ENCODE measurements at regions not wholly inside any gene's neighbourhood (a gene's known extent, or its start where the extent isn't known, plus 50 kb on each side); places are given as distances from the start of the nearest gene placed in this dataset.
A peak's percentile ranks its signal among the peaks of the same experiment; 100 is the strongest.

DNA sequence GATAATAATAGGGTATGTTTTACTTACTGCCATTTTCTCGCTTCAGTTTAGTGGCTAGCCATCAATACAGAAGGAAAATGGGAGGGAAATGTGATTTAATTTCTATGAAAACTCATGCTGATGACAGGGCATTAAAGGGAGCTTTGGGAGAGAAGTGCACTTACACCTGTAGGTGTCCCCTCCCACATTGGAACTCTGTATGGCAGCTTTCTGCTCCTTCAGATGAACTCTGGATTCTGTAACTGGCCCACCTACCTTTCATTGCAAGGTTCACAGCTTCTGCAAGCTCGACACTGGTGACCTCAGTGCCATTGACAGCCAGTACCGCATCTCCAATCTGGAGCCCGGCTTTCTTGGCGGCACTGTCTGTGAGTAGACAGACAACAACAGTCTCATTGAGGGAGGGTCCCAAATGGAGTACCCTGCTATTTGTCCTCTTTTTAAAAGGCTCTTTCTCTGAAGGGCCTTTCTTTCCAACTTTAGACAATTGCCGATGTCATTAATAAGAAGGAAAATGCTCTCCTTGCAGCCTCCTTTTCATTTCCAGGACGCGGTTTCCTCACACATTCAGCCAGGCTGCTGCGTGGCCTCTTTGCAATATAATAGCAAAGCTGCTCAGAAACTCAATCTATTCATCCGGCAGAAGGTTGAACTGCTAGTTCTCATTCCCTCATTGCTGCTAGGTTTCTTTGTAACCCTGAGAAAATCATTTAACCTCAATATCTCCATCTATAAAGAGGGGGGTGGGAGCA lies 63.6 kb downstream of the NUDT12 start:
- H3K4me3 ChIP-seq = peak overlapping the region in 1 of 5 donors; percentile 0
- 0 to 80% (median 17%) methylated on average over 1 to 10 of the region's 10 CpGs for WGBS, 10 experiments
- peak overlapping the region; percentile 60 to 63 for H3K27ac ChIP-seq
- peaks cover 25 to 28% of the 10 kb centered on the region in 2 donors for H3K4me1 ChIP-seq (replicated peaks in 1 of 2)
- peak in 5 of 8 experiments; percentile 87 to 93 (median 91) for ATAC-seq (replicated peaks in 6 of 8)
- in situ Hi-C loops (cut with MboI; ENCODE audit: low pct_unique_long_range_greater_than_20kb in 2 of 9, low sequenced_read_pairs in 9 of 9, unreplicated experiment in 9 of 9) = no loop called here

DNA sequence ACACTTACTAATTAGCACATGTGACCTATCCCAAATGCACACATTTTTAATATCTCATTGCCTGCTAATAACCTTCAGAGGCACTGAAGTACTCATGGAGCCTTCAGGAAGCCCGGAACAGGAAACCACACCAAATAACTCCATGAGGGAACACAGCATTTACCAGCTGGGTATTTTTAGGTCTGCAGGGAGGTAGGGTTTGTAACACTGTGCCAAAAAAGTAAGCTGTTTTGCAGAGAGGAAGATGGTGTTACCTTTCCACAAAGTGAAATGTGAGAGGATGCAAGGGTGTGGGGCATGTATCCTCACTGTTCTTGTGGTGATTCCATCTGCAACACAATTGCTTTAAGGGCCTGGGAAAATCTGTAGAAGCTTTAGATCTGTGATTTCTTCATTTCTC lies 64.4 kb downstream of the NUDT12 start:
- peak in 1 of 8 experiments; percentile 4 for ATAC-seq (replicated peaks in 6 of 8)
- Histone ChIP-seq H3K27ac (peak overlapping the region; percentile 60 to 63), H3K4me1 (replicated peaks in 1 of 2) (peaks cover 25 to 26% of the 10 kb centered on the region in 2 donors), H3K4me3 (no peak overlapping the region)
- in situ Hi-C loops (cut with MboI; ENCODE audit: low pct_unique_long_range_greater_than_20kb in 2 of 9, low sequenced_read_pairs in 9 of 9, unreplicated experiment in 9 of 9) = no loop called here
- 13 to 80% (median 59%) methylated on average over 1 of the region's 1 CpG; no CpG with 5 or more reads in 4 of the 10 experiments for whole genome bisulfite sequencing, 10 experiments

DNA sequence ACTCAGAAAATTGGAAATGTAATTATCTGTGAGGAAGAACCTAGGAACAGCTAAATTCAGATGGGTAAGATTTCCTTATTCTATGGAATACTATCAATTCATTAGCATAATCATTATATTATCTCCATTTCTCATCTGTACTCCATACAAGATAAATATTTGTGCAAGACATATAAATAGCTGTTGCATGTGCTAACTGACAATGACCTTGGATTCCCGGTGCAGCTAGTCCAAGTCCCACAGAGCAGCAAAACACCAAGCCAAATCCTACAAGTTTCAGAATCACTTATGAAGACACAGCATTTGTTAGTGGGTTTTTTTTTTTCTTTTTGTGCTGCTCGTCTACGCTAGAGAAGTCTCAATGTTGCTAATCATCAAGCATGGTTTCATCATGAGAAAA lies 64.8 kb downstream of the NUDT12 start:
- Histone ChIP-seq H3K4me1 (replicated peaks in 1 of 2) (peaks cover 21 to 22% of the 10 kb centered on the region in 2 donors), H3K27ac (peak overlapping the region; percentile 60 to 63), H3K4me3 (no peak overlapping the region)
- ATAC-seq (replicated peaks in 6 of 8) = peak in 2 of 8 experiments; percentile 29 to 56
- WGBS, 10 experiments = 0 to 86% (median 45%) methylated on average over 1 to 3 of the region's 3 CpGs; no CpG with 5 or more reads in 2 of the 10 experiments
- in situ Hi-C loops (cut with MboI; ENCODE audit: low pct_unique_long_range_greater_than_20kb in 2 of 9, low sequenced_read_pairs in 9 of 9, unreplicated experiment in 9 of 9) = no loop called here

DNA sequence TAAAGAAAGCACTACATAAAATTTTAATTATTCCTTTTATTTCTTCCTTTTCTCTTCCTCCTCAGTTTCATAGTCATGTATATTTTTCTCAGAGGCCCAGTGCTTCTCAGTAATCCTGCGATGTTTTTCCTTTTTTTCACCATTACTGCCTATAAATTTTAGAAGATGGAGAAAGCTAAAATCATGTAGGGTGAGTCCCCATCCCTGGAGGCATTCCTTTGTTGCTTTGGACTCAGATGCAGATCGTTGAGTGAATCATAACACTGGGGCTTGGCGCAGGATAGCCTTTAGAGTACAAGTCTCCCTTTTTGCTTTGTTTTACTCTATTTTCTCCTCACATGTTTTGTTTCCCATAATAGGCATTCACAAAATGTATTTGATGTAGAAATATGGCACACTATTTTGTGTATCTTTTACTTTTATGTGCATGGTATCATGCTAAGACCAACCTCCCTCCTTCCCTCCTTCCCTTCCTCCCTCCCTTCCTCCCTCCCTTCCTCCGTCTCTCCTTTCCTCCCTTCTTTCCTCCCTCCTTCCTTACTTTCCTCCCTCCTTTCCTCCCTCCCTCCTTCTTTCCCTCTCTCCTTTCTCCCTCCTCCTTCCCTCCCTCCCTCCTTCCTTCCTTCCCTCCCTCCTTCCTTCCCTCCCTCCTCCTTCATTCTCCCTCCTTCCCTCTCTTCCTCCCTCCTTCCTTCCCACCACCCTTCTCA lies 72.4 kb downstream of the NUDT12 start:
- Histone ChIP-seq H3K4me1 (replicated peaks in 1 of 2) (peaks cover 19 to 33% of the 10 kb centered on the region in 2 donors), H3K27ac (peak overlapping the region in 1 of 2 donors; percentile 4), H3K4me3 (no peak overlapping the region)
- WGBS, 10 experiments = 0 to 71% (median 41%) methylated on average over 1 to 3 of the region's 4 CpGs; no CpG with 5 or more reads in 2 of the 10 experiments
- ATAC-seq (replicated peaks in 6 of 8) = peak in 3 of 8 experiments; percentile 22 to 64 (median 63)
- in situ Hi-C loops (cut with MboI; ENCODE audit: low pct_unique_long_range_greater_than_20kb in 2 of 9, low sequenced_read_pairs in 9 of 9, unreplicated experiment in 9 of 9) = no loop called here

DNA sequence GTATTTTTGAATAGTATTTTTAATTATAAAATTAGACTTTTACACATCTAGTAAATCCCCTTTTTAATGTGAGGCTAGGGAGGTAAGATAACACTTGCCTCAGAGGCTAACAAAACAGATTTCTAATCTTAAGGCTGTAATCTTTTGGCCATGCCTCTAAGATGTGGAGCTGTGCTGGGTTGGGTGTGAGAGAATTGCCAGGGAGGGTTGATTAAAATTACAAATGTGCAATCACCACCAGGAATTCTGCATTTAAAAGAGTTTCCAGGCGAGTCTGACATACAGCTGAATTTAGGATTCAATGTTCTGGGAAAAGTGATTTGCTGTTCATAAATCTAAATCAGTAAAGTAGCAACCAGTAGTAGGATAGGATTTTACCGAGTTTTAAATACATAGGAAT lies 73.3 kb downstream of the NUDT12 start:
- in situ Hi-C loops (cut with MboI; ENCODE audit: low pct_unique_long_range_greater_than_20kb in 2 of 9, low sequenced_read_pairs in 9 of 9, unreplicated experiment in 9 of 9) = no loop called here
- Histone ChIP-seq H3K27ac (no peak overlapping the region), H3K4me1 (replicated peaks in 1 of 2) (peaks cover 19 to 33% of the 10 kb centered on the region in 2 donors), H3K4me3 (no peak overlapping the region)
- 0 to 63% (median 11%) methylated on average over 2 of the region's 2 CpGs; no CpG with 5 or more reads in 2 of the 10 experiments for whole genome bisulfite sequencing, 10 experiments
- peak in 5 of 8 experiments; percentile 26 to 82 (median 58) for ATAC-seq (replicated peaks in 6 of 8)

DNA sequence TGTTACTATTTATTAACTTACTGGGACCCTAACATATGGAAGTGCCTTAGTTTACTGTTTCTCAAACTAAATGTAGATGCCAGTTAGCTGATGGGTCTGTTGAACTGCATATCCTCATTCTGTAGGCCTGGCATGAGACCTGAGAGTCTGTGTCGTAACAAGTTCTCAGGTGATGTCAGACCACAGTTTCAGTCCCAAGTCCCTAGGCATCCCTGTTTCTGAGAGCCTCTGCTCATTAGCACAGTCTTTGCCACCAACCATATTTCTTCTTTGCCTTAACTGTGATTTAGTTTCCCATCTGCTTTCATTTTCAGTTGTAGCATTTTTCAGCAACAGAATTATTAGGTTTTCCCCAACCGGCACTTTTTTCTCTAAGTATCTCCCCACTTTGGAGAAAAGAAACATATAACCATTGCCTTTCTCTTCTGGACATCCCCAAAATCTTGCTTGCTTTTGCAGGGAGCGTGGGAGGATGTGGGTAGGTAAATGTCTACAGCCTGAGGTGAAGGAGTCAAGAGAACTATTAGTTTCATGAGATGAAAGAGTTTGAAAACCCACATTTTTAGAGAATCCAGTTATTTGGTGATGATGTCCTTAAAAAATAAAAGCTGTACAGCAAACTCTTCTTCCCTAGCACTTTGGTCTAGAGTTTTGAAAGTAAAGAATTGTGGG lies 74.6 kb downstream of the NUDT12 start:
- ATAC-seq (replicated peaks in 6 of 8) = no peak
- no peak overlapping the region for H3K27ac ChIP-seq
- in situ Hi-C loops (cut with MboI; ENCODE audit: low pct_unique_long_range_greater_than_20kb in 2 of 9, low sequenced_read_pairs in 9 of 9, unreplicated experiment in 9 of 9) = no loop called here
- WGBS, 10 experiments = 25 to 100% (median 90%) methylated on average over 1 to 3 of the region's 3 CpGs; no CpG with 5 or more reads in 1 of the 10 experiments
- no peak overlapping the region for H3K4me3 ChIP-seq
- H3K4me1 ChIP-seq (replicated peaks in 1 of 2) = peaks cover 19 to 33% of the 10 kb centered on the region in 2 donors

DNA sequence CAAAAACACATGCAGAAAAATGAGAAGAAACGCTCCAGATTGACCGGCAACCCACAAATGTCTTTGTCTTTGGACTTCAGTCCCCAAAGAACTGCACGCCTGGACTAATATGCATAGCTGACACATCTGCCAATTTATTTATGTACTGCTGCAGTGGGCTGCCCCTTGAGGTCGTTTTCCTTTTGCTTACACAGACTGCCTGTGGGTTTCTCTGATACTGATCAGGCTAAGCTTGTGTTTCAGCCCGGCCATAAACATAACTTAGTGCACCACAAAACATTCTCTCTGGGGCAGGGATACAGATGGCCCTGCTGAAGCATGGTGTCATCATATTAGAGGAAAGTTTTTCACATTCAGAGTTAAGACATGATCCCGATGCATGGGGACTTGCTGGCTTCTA lies 75.4 kb downstream of the NUDT12 start:
- ATAC-seq (replicated peaks in 6 of 8) = peak; percentile 55 to 94 (median 88)

DNA sequence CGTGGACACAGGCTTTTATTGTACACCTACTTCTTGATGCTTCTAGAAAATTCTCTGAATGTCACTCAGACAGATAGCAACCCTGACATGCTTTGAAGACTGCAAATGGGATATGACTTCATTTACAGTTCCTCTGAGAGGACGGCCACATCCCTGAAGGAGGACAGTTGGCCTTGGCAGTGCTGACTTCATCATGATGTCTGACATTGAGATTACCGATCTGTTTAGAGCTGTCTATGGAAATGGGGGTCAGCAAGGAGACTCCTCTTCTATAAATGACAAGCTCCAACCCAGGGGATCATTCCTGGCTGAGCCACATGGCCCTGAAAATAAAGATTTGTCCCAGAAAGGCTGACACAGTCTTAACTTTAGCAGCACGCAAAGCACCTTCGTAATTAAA lies 75.8 kb downstream of the NUDT12 start:
- peaks cover 19 to 33% of the 10 kb centered on the region in 2 donors for H3K4me1 ChIP-seq (replicated peaks in 1 of 2)
- 53 to 87% (median 64%) methylated on average over 2 to 5 of the region's 5 CpGs; no CpG with 5 or more reads in 2 of the 10 experiments for WGBS, 10 experiments
- ATAC-seq (replicated peaks in 6 of 8) = peak; percentile 2 to 88 (median 73)
- H3K4me3 ChIP-seq = no peak overlapping the region
- in situ Hi-C loops (cut with MboI; ENCODE audit: low pct_unique_long_range_greater_than_20kb in 2 of 9, low sequenced_read_pairs in 9 of 9, unreplicated experiment in 9 of 9) = no loop called here
- H3K27ac ChIP-seq = peak overlapping the region; percentile 42 to 66

More for the DNA sequence above, 75.4 kb downstream of the NUDT12 start:
- Histone ChIP-seq H3K4me3 (no peak overlapping the region), H3K4me1 (replicated peaks in 1 of 2) (peaks cover 19 to 33% of the 10 kb centered on the region in 2 donors), H3K27ac (peak overlapping the region in 1 of 2 donors; percentile 42)
- 0 to 80% (median 45%) methylated on average over 1 to 4 of the region's 6 CpGs; no CpG with 5 or more reads in 2 of the 10 experiments for WGBS, 10 experiments
- in situ Hi-C loops (cut with MboI; ENCODE audit: low pct_unique_long_range_greater_than_20kb in 2 of 9, low sequenced_read_pairs in 9 of 9, unreplicated experiment in 9 of 9) = no loop called here

DNA sequence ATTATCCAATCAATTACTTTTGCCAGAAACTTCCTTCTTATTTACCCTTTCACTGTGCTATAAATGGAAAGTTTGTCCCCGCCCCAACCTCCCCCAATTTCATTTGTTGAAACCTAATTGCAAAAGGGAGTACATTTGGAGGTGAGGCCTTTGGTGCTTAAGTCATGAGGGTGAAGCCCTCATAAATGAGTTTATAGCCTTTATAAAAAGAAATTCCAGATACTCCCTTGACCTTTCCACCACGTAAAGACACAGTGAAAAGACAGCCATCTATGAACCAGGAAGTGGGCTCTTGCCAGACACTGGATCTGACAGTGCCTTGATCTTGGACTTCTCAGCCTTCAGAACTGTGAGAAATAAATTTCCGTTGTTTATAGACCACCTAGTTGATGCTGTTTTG lies 82.3 kb downstream of the NUDT12 start:
- no peak overlapping the region for H3K27ac ChIP-seq
- peaks cover 0 to 3% of the 10 kb centered on the region in 2 donors for H3K4me1 ChIP-seq (replicated peaks in 1 of 2)
- WGBS, 10 experiments = 33 to 100% (median 90%) methylated on average over 1 to 3 of the region's 3 CpGs; no CpG with 5 or more reads in 1 of the 10 experiments
- in situ Hi-C loops (cut with MboI; ENCODE audit: low pct_unique_long_range_greater_than_20kb in 2 of 9, low sequenced_read_pairs in 9 of 9, unreplicated experiment in 9 of 9) = no loop called here
- H3K4me3 ChIP-seq = no peak overlapping the region
- no peak for ATAC-seq (replicated peaks in 6 of 8)

DNA sequence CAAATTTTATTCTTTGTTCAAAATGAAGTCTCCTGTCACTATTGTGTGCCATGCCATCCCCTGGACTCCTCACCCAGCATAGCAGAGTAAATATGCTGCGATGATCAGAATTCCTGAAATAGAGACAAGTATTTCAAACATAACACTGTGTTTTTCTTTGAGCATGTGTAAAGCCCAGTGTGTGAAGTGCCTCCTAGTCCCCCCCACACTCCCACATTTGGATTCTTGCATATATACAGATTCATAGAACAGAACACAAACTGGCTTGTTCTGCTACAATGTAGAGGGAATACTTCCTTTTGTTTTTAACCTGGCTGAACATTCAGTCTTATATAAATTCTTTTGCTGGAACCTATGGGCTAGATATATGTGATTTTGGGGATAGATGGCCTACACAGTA lies 84.9 kb downstream of the NUDT12 start:
- peaks cover 0 to 5% of the 10 kb centered on the region in 2 donors for H3K4me1 ChIP-seq (replicated peaks in 1 of 2)
- WGBS, 10 experiments = 58 to 100% (median 90%) methylated on average over 1 of the region's 1 CpG; no CpG with 5 or more reads in 4 of the 10 experiments
- peak in 3 of 8 experiments; percentile 11 to 58 (median 39) for ATAC-seq (replicated peaks in 6 of 8)
- in situ Hi-C loops (cut with MboI; ENCODE audit: low pct_unique_long_range_greater_than_20kb in 2 of 9, low sequenced_read_pairs in 9 of 9, unreplicated experiment in 9 of 9) = no loop called here
- H3K27ac ChIP-seq = no peak overlapping the region
- H3K4me3 ChIP-seq = no peak overlapping the region

DNA sequence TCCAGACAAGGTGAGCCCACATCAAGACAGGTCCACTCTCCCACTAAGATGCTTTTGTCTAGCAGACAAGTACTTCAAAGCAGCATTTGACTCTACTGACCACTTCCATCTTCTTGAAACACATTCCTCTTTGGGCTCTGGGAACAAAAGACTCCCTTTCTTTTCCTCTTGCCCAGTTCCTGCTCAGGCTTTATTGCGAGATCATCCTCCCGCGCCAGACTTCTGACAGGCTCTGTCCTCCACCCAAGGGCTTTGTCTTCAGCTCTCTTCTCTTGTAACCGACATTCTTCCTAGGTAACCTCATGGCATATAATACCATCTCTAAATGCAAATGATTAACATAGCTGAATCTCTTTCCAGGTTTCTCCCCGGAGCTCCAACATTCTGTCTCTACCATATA lies 85.8 kb downstream of the NUDT12 start:
- WGBS, 10 experiments = 40 to 95% (median 71%) methylated on average over 1 to 4 of the region's 5 CpGs; no CpG with 5 or more reads in 1 of the 10 experiments

DNA sequence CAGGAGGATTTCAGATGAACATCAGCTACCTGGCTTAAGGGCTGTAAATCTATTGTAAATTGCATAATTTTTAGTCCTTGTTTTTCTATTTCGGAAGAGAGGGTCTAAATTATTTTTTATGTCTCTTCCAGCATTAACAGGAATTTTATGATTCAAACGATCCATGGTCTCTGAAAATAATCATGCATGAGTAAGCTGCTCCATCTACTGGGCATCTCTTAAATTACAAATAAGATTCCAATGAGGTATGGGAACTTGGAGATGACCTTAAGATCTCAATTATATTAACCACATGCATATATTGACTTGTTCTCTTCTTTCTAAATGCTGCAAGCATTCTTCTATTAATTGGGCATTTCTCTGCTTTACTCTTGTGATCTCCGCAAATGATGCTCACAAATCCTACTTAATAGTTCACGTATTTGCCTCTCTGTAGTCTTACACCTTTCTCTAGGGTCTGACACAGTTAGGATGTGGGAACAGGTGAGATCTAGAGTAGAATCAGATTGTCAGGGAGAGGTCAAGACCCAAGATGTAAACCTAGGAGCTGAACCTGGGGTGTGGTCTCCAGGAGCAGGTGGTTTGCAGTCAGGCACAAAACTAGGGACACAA lies 86.9 kb downstream of the NUDT12 start:
- Histone ChIP-seq H3K4me1 (replicated peaks in 1 of 2) (peaks cover 0 to 5% of the 10 kb centered on the region in 2 donors), H3K4me3 (no peak overlapping the region), H3K27ac (no peak overlapping the region)
- ATAC-seq (replicated peaks in 6 of 8) = peak in 7 of 8 experiments; percentile 20 to 74 (median 42)
- WGBS, 10 experiments = 0 to 62% (median 44%) methylated on average over 2 to 4 of the region's 4 CpGs; no CpG with 5 or more reads in 1 of the 10 experiments
- in situ Hi-C loops (cut with MboI; ENCODE audit: low pct_unique_long_range_greater_than_20kb in 2 of 9, low sequenced_read_pairs in 9 of 9, unreplicated experiment in 9 of 9) = no loop called here

More for the DNA sequence above, 85.8 kb downstream of the NUDT12 start:
- no peak overlapping the region for H3K4me3 ChIP-seq
- no peak for ATAC-seq (replicated peaks in 6 of 8)
- peaks cover 0 to 5% of the 10 kb centered on the region in 2 donors for H3K4me1 ChIP-seq (replicated peaks in 1 of 2)
- in situ Hi-C loops (cut with MboI; ENCODE audit: low pct_unique_long_range_greater_than_20kb in 2 of 9, low sequenced_read_pairs in 9 of 9, unreplicated experiment in 9 of 9) = no loop called here
- no peak overlapping the region for H3K27ac ChIP-seq
